ENCODE measurements at regions not wholly inside any gene's neighbourhood (a gene's known extent, or its start where the extent isn't known, plus 50 kb on each side); places are given as distances from the start of the nearest gene placed in this dataset.

- Histone ChIP-seq H3K27me3 (ENCODE audit: insufficient read depth, low read length) (no peaks in the 10 kb centered on the region), H2BK12ac (ENCODE audit: insufficient read length, low read depth, low read length) (no peak overlapping the region), H2AFZ (ENCODE audit: low read length) (no peak overlapping the region), H3K4ac (ENCODE audit: low read depth, low read length) (no peak overlapping the region), H3K79me2 (ENCODE audit: insufficient read depth, low read length) (no peaks in the 10 kb centered on the region), H2BK5ac (ENCODE audit: insufficient read length, low read length) (no peak overlapping the region), H2AK5ac (ENCODE audit: insufficient read length, low read length) (no peak overlapping the region), H3K23me2 (ENCODE audit: insufficient read length, low read depth, low read length, poor library complexity, severe bottlenecking) (no peaks in the 10 kb centered on the region), H4K5ac (ENCODE audit: insufficient read length, low read depth, low read length) (no peak overlapping the region), H4K20me1 (ENCODE audit: control insufficient read depth, insufficient read depth, insufficient read length) (no peaks in the 10 kb centered on the region), H3K23ac (ENCODE audit: insufficient read length, low read depth, low read length) (no peak overlapping the region), H3K79me1 (ENCODE audit: insufficient read depth, low read depth, low read length, poor library complexity, severe bottlenecking) (no peaks in the 10 kb centered on the region), H3K27ac (ENCODE audit: insufficient read length, low read depth, low read length) (no peak overlapping the region), H2BK15ac (ENCODE audit: low read depth, low read length) (no peak overlapping the region), H4K91ac (ENCODE audit: insufficient read length, low read depth, low read length) (no peak overlapping the region), H3K4me2 (ENCODE audit: insufficient read depth, insufficient read length, low read length) (no peak overlapping the region), H3K14ac (ENCODE audit: insufficient read depth, low read length) (no peak overlapping the region), H3K18ac (ENCODE audit: insufficient read length, low read depth, low read length) (no peak overlapping the region), H2BK20ac (ENCODE audit: low read depth, low read length, poor library complexity, severe bottlenecking) (no peak overlapping the region), H3T11ph (ENCODE audit: low read length) (no peak overlapping the region), H3K9me3 (ENCODE audit: control insufficient read depth, low read depth, low read length) (no peaks in the 10 kb centered on the region), H2BK120ac (ENCODE audit: low read depth, low read length, poor library complexity, severe bottlenecking) (no peak overlapping the region), H4K8ac (replicated peaks; ENCODE audit: insufficient read length, low read depth, low read length) (no peak overlapping the region), H3K9ac (ENCODE audit: extremely low read depth, insufficient read length, low read length) (no peak overlapping the region), H3K4me1 (ENCODE audit: insufficient read depth, low read length) (peaks cover 6% of the 10 kb centered on the region), H3K56ac (ENCODE audit: insufficient read length, low read depth, low read length) (no peak overlapping the region)
- no peak for DNase-seq
- H3K4me1 Mint-ChIP-seq = peaks cover 11 to 13% of the 10 kb centered on the region in 2 experiments
- peaks cover 0 to 2% (median 0%) of the 10 kb centered on the region in 3 experiments; a peak in 2 of 7 replicates for H3K36me3 Mint-ChIP-seq (ENCODE audit: insufficient read depth in 1 of 3, low read depth in 3 of 3)
- H3K4me3 Mint-ChIP-seq = no peak overlapping the region
- TF ChIP-seq CTCF (conservative IDR thresholded peaks at IDR 0.05) = no peak
- peaks cover 56 to 75% of the 10 kb centered on the region in 2 experiments for H3K9me3 Mint-ChIP-seq
- WGBS (ENCODE audit: extremely low coverage, insufficient read length, low lambda C conversion rate) = no CpG with 5 or more reads among the region's 6 CpGs
- peaks cover 4% of the 10 kb centered on the region for H3K27me3 Mint-ChIP-seq (ENCODE audit: low read depth)
- H3K27ac Mint-ChIP-seq = no peak overlapping the region
Observed at GRCh38 chrX:39599339-39599738, 498.4 kb downstream of the BCOR start.

Measured in H9 (cell line).